ENCODE measurements at regions not wholly inside any gene's neighbourhood (a gene's known extent, or its start where the extent isn't known, plus 50 kb on each side); places are given as distances from the start of the nearest gene placed in this dataset.

GRCh38 chr5:107808671-107809137 lies 138.0 kb upstream of the EFNA5 start:
- no peaks in the 10 kb centered on the region for H3K79me2 ChIP-seq (replicated peaks; ENCODE audit: insufficient read depth)
- TF ChIP-seq EZH2 (IDR thresholded peaks at IDR 0.05; ENCODE audit: low read depth, unreplicated experiment) = no peak
- no peak for TF ChIP-seq POLR2AphosphoS5 (IDR thresholded peaks at IDR 0.05; ENCODE audit: low read depth)
- no peak for TF ChIP-seq REST (IDR thresholded peaks at IDR 0.05; ENCODE audit: unreplicated experiment)
- no peak for TF ChIP-seq STAT1 (IDR thresholded peaks at IDR 0.05; ENCODE audit: unreplicated experiment)
- TF ChIP-seq JUNB (IDR thresholded peaks at IDR 0.05; ENCODE audit: unreplicated experiment) = no peak
- TF ChIP-seq EZH2phosphoT487 (IDR thresholded peaks at IDR 0.05; ENCODE audit: unreplicated experiment) = no peak
- H2AFZ ChIP-seq = no peak overlapping the region
- H3K36me3 ChIP-seq (ENCODE audit: insufficient read depth) = no peaks in the 10 kb centered on the region
- no peaks in the 10 kb centered on the region for H3K27me3 ChIP-seq (ENCODE audit: insufficient read depth)
- no peaks in the 10 kb centered on the region for H3K9me2 ChIP-seq (ENCODE audit: insufficient read depth)
- Mint-ChIP-seq H3K4me3 (no peak overlapping the region), H3K27me3 (ENCODE audit: insufficient read depth, low read depth, poor library complexity) (peaks cover 13% of the 10 kb centered on the region), H3K27ac (no peak overlapping the region), H3K9me3 (no peaks in the 10 kb centered on the region; the same call in 2 of the 3 replicates), H3K36me3 (ENCODE audit: low read depth) (no peaks in the 10 kb centered on the region), H3K4me1 (peaks cover 37% of the 10 kb centered on the region)
- peak; percentile 96 for DNase-seq (ENCODE audit: low spot score)
- H3K4me3 ChIP-seq = peak overlapping the region; percentile 28
- peaks cover 67% of the 10 kb centered on the region for H3K4me1 ChIP-seq (ENCODE audit: insufficient read depth)
- peak overlapping the region; percentile 75 for H3K27ac ChIP-seq (ENCODE audit: low read depth)
- H4K20me1 ChIP-seq (replicated peaks; ENCODE audit: insufficient read depth) = no peaks in the 10 kb centered on the region
- H3F3A ChIP-seq (replicated peaks; ENCODE audit: low read depth) = no peaks in the 10 kb centered on the region; the same call in 1 of the 2 replicates
- ATAC-seq = peak; percentile 95
- peak overlapping the region; percentile 68 for H3K4me2 ChIP-seq

GRCh38 chr5:107807431-107807830 lies 136.7 kb upstream of the EFNA5 start:
- peaks cover 67% of the 10 kb centered on the region for H3K4me1 ChIP-seq (ENCODE audit: insufficient read depth)
- no peaks in the 10 kb centered on the region; the same call in 1 of the 2 replicates for H3F3A ChIP-seq (replicated peaks; ENCODE audit: low read depth)
- no peaks in the 10 kb centered on the region for H3K27me3 ChIP-seq (ENCODE audit: insufficient read depth)
- no peaks in the 10 kb centered on the region for H3K79me2 ChIP-seq (replicated peaks; ENCODE audit: insufficient read depth)
- H3K9me3 Mint-ChIP-seq = no peaks in the 10 kb centered on the region
- peaks cover 34% of the 10 kb centered on the region for H3K4me1 Mint-ChIP-seq
- H2AFZ ChIP-seq = no peak overlapping the region
- H3K4me2 ChIP-seq = no peak overlapping the region
- peaks cover 11% of the 10 kb centered on the region for H3K27me3 Mint-ChIP-seq (ENCODE audit: insufficient read depth, low read depth, poor library complexity)
- no peak overlapping the region for H3K27ac ChIP-seq (ENCODE audit: low read depth)
- H3K36me3 ChIP-seq (ENCODE audit: insufficient read depth) = no peaks in the 10 kb centered on the region
- H3K9me2 ChIP-seq (ENCODE audit: insufficient read depth) = no peaks in the 10 kb centered on the region
- H4K20me1 ChIP-seq (replicated peaks; ENCODE audit: insufficient read depth) = no peaks in the 10 kb centered on the region
- ATAC-seq = no peak
- DNase-seq (ENCODE audit: low spot score) = no peak
- TF ChIP-seq CTCF (conservative IDR thresholded peaks at IDR 0.05; ENCODE audit: low read depth in 2 of 2) (no peak), NANOG (IDR thresholded peaks at IDR 0.05; ENCODE audit: borderline replicate concordance) (no peak), ZNF114 (CRISPR knock-in tag; IDR thresholded peaks at IDR 0.05) (no peak), JUNB (IDR thresholded peaks at IDR 0.05; ENCODE audit: unreplicated experiment) (no peak)
- H3K27ac Mint-ChIP-seq = no peak overlapping the region
- H3K4me3 Mint-ChIP-seq = no peak overlapping the region
- no peaks in the 10 kb centered on the region for H3K36me3 Mint-ChIP-seq (ENCODE audit: low read depth)
- no peak overlapping the region for H3K4me3 ChIP-seq
